Brain microvascular endothelial cell (primary cell): ENCODE measurements at regions not wholly inside any gene's neighbourhood (a gene's known extent, or its start where the extent isn't known, plus 50 kb on each side); places are given as distances from the start of the nearest gene placed in this dataset.
A peak's percentile ranks its signal among the peaks of the same experiment; 100 is the strongest.

Source experiments
- DNase-seq: peaks from one replicate; pipeline ENCODE4 v3.0.0-alpha.2; 2020
- H3K27ac ChIP-seq: fragments of 250-450 bp; sonication (Bioruptor Pico); 2 replicates; pipeline ENCODE4 v1.5.1; 2020; ENCODE audit warnings: mild to moderate bottlenecking, moderate library complexity
- H3K27me3 ChIP-seq: fragments of 250-450 bp; sonication (Bioruptor Pico); replicated peaks from 2 replicates; pipeline ENCODE4 v1.5.1; 2020; ENCODE audit warnings: mild to moderate bottlenecking
- H3K36me3 ChIP-seq: fragments of 250-450 bp; sonication (Bioruptor Pico); replicated peaks from 2 replicates; pipeline ENCODE4 v1.5.1; 2020; ENCODE audit warnings: mild to moderate bottlenecking
- H3K4me3 ChIP-seq: 2 replicates; pipeline ENCODE4 v1.5.1; 2011; ENCODE audit warnings: low read depth, mild to moderate bottlenecking, control low read depth, low read length, moderate library complexity
- in situ Hi-C: cut with HindIII; loops from 2 replicates; pipeline ENCODE4 v1.10.0; 2017; ENCODE audit warnings: low sequenced_read_pairs, low pct_ligation_motif_present
- TF ChIP-seq, protein P1 (sequence below): IDR thresholded peaks from 2 replicates; pipeline ENCODE4 v1.5.1; 2011; ENCODE audit warnings: low read depth, mild to moderate bottlenecking, moderate library complexity, low read length, control low read depth, inconsistent platforms; ENCODE audit errors: missing control alignments

DNA sequence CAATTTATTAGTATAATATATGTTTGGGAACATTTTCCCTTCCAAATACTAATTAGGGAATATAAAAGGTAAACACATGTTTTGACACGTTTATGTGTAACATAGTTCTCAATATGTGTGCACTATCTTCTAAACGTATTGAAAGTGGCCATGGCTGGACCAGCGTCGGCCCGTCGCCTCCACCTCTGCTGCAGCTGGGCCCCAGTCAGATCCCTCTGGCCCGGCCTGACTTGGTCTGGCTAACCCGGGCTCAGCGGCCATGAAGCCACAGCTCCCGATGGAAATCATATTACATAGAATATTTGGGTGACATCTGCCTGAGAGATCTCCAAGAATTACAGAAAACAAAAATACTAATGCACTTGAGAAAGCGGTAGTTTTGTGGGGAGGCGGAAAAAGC lies 474.4 kb upstream of the CDH2 start:
- no peak overlapping the region for H3K4me3 ChIP-seq
- DNase-seq: no peak
- no peaks in the 10 kb centered on the region for H3K36me3 ChIP-seq
- H3K27me3 ChIP-seq: no peaks in the 10 kb centered on the region
- in situ Hi-C loops: no loop called here
- TF ChIP-seq, protein P1, sequence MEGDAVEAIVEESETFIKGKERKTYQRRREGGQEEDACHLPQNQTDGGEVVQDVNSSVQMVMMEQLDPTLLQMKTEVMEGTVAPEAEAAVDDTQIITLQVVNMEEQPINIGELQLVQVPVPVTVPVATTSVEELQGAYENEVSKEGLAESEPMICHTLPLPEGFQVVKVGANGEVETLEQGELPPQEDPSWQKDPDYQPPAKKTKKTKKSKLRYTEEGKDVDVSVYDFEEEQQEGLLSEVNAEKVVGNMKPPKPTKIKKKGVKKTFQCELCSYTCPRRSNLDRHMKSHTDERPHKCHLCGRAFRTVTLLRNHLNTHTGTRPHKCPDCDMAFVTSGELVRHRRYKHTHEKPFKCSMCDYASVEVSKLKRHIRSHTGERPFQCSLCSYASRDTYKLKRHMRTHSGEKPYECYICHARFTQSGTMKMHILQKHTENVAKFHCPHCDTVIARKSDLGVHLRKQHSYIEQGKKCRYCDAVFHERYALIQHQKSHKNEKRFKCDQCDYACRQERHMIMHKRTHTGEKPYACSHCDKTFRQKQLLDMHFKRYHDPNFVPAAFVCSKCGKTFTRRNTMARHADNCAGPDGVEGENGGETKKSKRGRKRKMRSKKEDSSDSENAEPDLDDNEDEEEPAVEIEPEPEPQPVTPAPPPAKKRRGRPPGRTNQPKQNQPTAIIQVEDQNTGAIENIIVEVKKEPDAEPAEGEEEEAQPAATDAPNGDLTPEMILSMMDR: no peak
- H3K27ac ChIP-seq: no peak overlapping the region

DNA sequence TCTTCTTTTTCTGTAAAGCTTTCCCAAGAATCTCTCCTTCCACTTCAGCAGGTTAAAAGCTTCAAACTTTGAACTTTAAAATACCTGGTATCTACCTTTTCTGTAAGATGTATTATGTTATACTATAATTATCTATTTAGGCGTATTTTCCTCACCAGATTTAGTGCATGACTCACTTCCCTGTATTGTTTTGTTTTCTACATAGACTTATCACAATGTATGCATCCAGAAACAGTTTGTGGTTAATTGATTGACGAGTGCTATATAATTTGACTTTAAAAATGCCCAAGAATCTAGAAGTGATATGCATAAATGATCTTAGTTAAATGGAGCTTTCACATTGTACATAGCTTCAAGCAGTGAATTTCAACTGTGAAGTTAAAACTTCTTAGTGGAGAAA lies 473.9 kb upstream of the CDH2 start:
- no peaks in the 10 kb centered on the region for H3K27me3 ChIP-seq
- TF ChIP-seq, protein P1: no peak
- no peak overlapping the region for H3K27ac ChIP-seq
- H3K36me3 ChIP-seq: no peaks in the 10 kb centered on the region
- no peak overlapping the region for H3K4me3 ChIP-seq
- DNase-seq: no peak
- in situ Hi-C loops: no loop called here

DNA sequence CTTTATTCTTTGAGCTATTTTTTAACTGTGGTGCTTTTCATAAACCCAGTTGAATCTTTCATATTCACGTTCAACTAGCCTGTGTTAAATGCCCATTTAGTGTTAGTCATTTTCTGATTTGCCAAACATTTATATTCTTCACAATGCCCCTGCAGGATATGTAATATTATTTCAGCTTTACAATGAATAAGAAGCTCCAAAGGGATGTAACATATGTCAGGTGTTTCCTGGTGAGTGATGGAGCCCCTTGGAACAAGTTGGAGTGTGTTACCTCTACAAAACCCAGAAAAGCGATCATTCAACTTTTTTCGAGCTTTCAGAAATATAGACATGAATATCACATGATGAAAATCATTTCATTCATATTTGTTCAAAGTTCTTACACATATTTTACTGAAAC lies 471.0 kb upstream of the CDH2 start:
- TF ChIP-seq, protein P1: no peak
- in situ Hi-C loops: no loop called here

DNA sequence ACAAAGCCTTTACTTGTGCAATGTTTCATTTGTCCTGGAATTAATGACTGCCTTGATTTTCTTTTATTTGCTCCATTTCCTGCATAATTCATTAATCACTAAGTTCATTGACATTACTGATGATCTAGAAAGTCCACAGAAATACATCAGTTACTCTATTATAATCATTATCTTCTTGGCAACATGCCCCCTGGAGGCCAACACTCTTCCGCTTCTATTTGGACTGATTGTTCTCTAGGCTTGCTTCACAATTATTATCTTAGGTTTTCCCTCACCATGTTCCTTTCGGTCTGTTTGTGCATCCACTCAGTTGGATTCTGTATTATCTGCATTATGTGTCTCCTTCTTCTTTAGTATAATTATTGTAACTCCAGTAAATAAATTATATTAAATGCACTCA lies 461.0 kb upstream of the CDH2 start:
- Histone ChIP-seq H3K27me3 (no peaks in the 10 kb centered on the region), H3K27ac (no peak overlapping the region), H3K4me3 (no peak overlapping the region), H3K36me3 (no peaks in the 10 kb centered on the region)
- no peak for DNase-seq
- TF ChIP-seq, protein P1: peak; percentile 34
- in situ Hi-C loops: no loop called here

More for the DNA sequence above, 471.0 kb upstream of the CDH2 start:
- H3K4me3 ChIP-seq: no peak overlapping the region
- H3K27me3 ChIP-seq: no peaks in the 10 kb centered on the region
- DNase-seq: no peak
- no peaks in the 10 kb centered on the region for H3K36me3 ChIP-seq
- H3K27ac ChIP-seq: no peak overlapping the region

DNA sequence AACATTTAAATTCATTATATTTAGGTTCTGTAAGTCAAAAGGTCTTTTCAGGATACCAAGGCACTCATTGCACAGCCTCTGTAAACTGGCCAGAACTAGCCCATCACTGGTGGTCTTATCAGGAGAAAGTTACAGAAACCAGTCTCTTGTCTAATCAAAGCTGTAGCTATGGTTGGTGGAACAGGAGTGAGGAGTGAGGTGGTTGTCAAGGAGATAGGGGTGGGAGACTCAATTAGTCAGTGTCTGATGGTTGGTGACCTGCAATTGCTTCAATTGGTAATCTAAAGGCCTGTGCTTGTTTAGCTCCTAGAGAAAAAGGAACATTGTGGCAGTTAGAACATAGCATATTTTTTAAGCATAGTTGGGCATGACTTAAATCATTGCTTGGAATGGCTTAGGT lies 458.6 kb upstream of the CDH2 start:
- DNase-seq: no peak
- no peak overlapping the region for H3K4me3 ChIP-seq
- H3K36me3 ChIP-seq: no peaks in the 10 kb centered on the region
- in situ Hi-C loops: no loop called here
- no peak overlapping the region for H3K27ac ChIP-seq
- TF ChIP-seq, protein P1: no peak
- no peaks in the 10 kb centered on the region for H3K27me3 ChIP-seq

DNA sequence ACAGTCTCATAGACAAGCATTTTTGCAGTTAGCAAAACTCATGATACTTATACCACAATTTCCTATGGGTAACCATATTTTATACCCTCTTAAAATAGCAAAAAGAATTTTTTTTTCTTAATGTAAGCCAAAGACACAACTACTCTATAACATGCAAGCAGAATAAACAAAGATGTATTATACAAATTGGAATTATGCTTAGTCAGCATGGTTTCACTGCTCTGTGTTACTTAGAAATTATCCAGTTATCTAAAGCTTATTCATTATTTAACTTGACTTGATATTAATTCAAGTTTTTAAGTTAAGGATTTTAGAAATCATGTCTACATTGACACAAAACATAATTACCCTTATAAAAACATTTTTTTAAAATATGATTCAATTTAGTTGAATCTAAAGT lies 449.8 kb upstream of the CDH2 start:
- DNase-seq: no peak
- Histone ChIP-seq H3K27me3 (no peaks in the 10 kb centered on the region), H3K27ac (no peak overlapping the region), H3K36me3 (no peaks in the 10 kb centered on the region), H3K4me3 (no peak overlapping the region)
- TF ChIP-seq, protein P1: no peak
- in situ Hi-C loops: no loop called here
